SH-SY5Y (cell line): ENCODE measurements at regions not wholly inside any gene's neighbourhood (a gene's known extent, or its start where the extent isn't known, plus 50 kb on each side); places are given as distances from the start of the nearest gene placed in this dataset.

Source experiments
- GATA2 ChIP-seq: IDR thresholded peaks from 2 replicates; pipeline ENCODE4 v1.6.1; 2011; ENCODE audit warnings: mild to moderate bottlenecking, low read depth, low read length
- GATA3 ChIP-seq: IDR thresholded peaks from 2 replicates; pipeline ENCODE4 v1.6.1; 2011; ENCODE audit warnings: low read depth, mild to moderate bottlenecking, low read length, moderate library complexity

DNA sequence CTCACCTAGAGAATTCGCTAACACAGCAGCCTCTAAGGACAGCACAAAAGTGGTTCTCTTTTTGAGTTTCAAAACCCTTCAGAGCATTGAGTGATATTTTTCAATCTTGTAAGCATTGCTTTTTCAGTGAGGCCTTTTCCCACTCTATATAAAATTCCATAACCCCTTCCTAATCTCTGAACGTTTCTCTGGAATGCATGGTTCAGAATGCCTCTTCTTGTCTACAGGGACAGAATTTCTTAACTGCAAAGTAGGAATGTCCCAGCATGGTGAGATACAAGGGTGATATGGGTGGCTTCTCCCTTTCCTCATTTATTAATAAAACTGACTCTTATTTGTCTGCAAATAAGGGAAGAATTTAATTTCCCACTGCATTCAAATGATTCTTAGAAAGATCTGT is 377.9 kb downstream of the LTN1 start:
- TF ChIP-seq GATA2 (no peak), GATA3 (no peak)
